ENCODE measurements at regions not wholly inside any gene's neighbourhood (a gene's known extent, or its start where the extent isn't known, plus 50 kb on each side); places are given as distances from the start of the nearest gene placed in this dataset.
A peak's percentile ranks its signal among the peaks of the same experiment; 100 is the strongest.

GRCh38 chr6:21648475-21649050 is 55.0 kb downstream of the SOX4 start:
- H3K4me3 ChIP-seq (ENCODE audit: low read depth, low read length) = no peak overlapping the region
- no peak for TF ChIP-seq CTCF (IDR thresholded peaks at IDR 0.05; ENCODE audit: insufficient read depth, low read length)
- DNase-seq (ENCODE audit: low read depth) = no peak

DNA sequence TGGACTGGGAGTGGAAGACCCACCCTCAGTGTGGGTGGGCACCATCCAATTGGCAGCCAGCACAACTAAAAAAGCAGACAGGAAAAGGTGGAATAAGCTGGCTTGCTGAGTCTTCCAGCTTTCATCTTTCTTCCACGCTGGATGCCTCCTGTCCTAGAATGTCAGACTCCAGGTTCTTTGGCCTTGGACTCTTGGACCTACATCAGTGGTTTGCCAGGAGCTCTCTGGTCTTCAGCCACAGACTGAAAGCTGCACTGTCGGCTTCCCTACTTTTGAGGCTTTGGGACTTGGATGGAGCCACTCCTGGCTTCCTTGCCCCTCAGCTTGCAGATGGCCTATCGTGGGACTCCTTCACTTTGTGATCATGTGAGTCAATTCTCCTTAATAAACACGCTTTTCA is 59.8 kb downstream of the SOX4 start:
- no peak overlapping the region for H3K4me3 ChIP-seq (ENCODE audit: low read depth, low read length)
- no peak for TF ChIP-seq CTCF (IDR thresholded peaks at IDR 0.05; ENCODE audit: insufficient read depth, low read length)
- no peak for DNase-seq (ENCODE audit: low read depth)

- no peak for DNase-seq (ENCODE audit: low read depth)
- no peak overlapping the region for H3K4me3 ChIP-seq (ENCODE audit: low read depth, low read length)
- TF ChIP-seq CTCF (IDR thresholded peaks at IDR 0.05; ENCODE audit: insufficient read depth, low read length) = no peak
Observed at GRCh38 chr6:21653905-21654304, 60.4 kb downstream of the SOX4 start.

DNA sequence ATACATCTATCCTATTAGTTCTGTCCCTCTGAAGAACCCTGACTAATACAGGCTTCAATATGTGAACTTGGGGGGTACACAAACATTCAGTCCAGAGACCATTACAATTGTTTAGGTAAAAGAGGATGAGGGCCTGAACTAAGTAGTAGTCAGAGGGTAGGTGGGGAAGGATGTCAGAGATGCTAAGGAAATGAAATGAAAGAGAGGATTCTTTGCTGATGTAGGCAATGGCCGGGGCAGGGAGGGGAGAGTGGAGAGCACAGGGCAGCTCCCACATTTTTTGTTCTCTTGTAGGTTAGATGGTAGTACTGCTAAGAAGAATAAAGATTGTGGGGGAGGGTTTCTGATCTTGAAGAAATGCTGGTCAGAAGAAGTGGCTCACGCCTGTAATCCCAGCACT is 60.8 kb downstream of the SOX4 start:
- no peak for DNase-seq (ENCODE audit: low read depth)
- TF ChIP-seq CTCF (IDR thresholded peaks at IDR 0.05; ENCODE audit: insufficient read depth, low read length) = no peak
- no peak overlapping the region for H3K4me3 ChIP-seq (ENCODE audit: low read depth, low read length)

GRCh38 chr6:21663966-21664313 is 70.4 kb downstream of the SOX4 start:
- H3K4me3 ChIP-seq (ENCODE audit: low read depth, low read length) = peak overlapping the region; percentile 61
- no peak for TF ChIP-seq CTCF (IDR thresholded peaks at IDR 0.05; ENCODE audit: insufficient read depth, low read length)
- DNase-seq (ENCODE audit: low read depth) = no peak

- peak overlapping the region; percentile 61 for H3K4me3 ChIP-seq (ENCODE audit: low read depth, low read length)
- peak; percentile 15 for DNase-seq (ENCODE audit: low read depth)
- no peak for TF ChIP-seq CTCF (IDR thresholded peaks at IDR 0.05; ENCODE audit: insufficient read depth, low read length)
Observed at GRCh38 chr6:21664314-21665109, 71.0 kb downstream of the SOX4 start.

DNA sequence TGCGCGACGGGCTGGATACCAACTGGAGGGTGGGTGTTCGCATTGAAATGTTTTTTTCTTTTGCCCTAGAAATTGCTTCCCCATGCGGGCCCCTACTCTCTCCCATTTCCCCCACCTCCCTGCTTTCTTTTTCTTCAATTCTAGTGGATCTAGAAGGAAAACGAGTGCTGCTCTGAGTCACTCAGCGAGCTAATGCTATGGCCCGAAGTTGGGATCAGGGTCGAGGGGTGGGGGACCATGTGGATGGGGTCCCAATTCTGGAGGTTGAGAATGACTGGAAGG is 71.5 kb downstream of the SOX4 start:
- TF ChIP-seq CTCF (IDR thresholded peaks at IDR 0.05; ENCODE audit: insufficient read depth, low read length) = no peak
- DNase-seq (ENCODE audit: low read depth) = no peak
- peak overlapping the region; percentile 61 for H3K4me3 ChIP-seq (ENCODE audit: low read depth, low read length)
